H1 (cell line): ENCODE measurements at regions not wholly inside any gene's neighbourhood (a gene's known extent, or its start where the extent isn't known, plus 50 kb on each side); places are given as distances from the start of the nearest gene placed in this dataset.

Experiments
- CTCF ChIA-PET: fragments of 300-600 bp; sonication (Branson Sonifier 250); formaldehyde crosslinking; loops from one replicate; lab custom pipeline; 2021; ENCODE audit not compliant: partially characterized antibody; lab: Charles Lee
- POLR2A ChIA-PET: fragments of 300-600 bp; sonication (Branson Sonifier 250); formaldehyde crosslinking; loops from one replicate; lab custom pipeline; 2021; ENCODE audit warnings: inconsistent platforms; ENCODE audit not compliant: partially characterized antibody; lab: Charles Lee
- DNase-seq, 2 experiments: peaks; one replicate each; pipeline versions ENCODE4 v3.0.0 to v3.0.0-alpha.2; 2010 to 2022; ENCODE audit warnings: low spot score in 2 of 2, low read depth in 1 of 2, mixed read lengths in 1 of 2
- FAIRE-seq: peaks from 2 replicates; lab custom pipeline; 2011; peaks lifted over from hg19 to GRCh38; lab: Jason Lieb, UNC
- H2AFZ ChIP-seq: 2 replicates; pipeline ENCODE4 v1.8.1; 2012; ENCODE audit warnings: low read length, inconsistent platforms
- H2AK5ac ChIP-seq: 2 replicates; pipeline ENCODE4 v1.6.1; 2013; ENCODE audit warnings: low read depth, low read length
- H2BK120ac ChIP-seq: replicated peaks from 2 replicates; pipeline ENCODE3; 2013; ENCODE audit warnings: low read depth, low read length, inconsistent platforms
- H2BK12ac ChIP-seq: 2 replicates; pipeline ENCODE4 v1.6.1; 2013; ENCODE audit warnings: low read depth, low read length
- H2BK15ac ChIP-seq: 2 replicates; pipeline ENCODE4 v1.6.1; 2013; ENCODE audit warnings: low read length
- H2BK20ac ChIP-seq: 2 replicates; pipeline ENCODE4 v1.6.1; 2013; ENCODE audit warnings: low read length
- H2BK5ac ChIP-seq: 2 replicates; pipeline ENCODE4 v1.6.1; 2013; ENCODE audit warnings: low read depth, low read length
- H3K14ac ChIP-seq: 2 replicates; pipeline ENCODE4 v1.6.1; 2013; ENCODE audit warnings: inconsistent platforms; ENCODE audit not compliant: insufficient read length
- H3K18ac ChIP-seq: 2 replicates; pipeline ENCODE4 v1.6.1; 2013; ENCODE audit warnings: low read length; ENCODE audit errors: extremely low read depth
- H3K23ac ChIP-seq: 2 replicates; pipeline ENCODE4 v1.6.1; 2013; ENCODE audit warnings: inconsistent platforms; ENCODE audit not compliant: insufficient read length
- H3K23me2 ChIP-seq: 2 replicates; pipeline ENCODE4 v1.6.1; 2013; ENCODE audit warnings: low read depth, low read length
- H3K27ac ChIP-seq: 2 replicates; pipeline ENCODE4 v1.6.1; 2011; ENCODE audit warnings: low read depth, low read length, inconsistent platforms
- H3K27me3 ChIP-seq, 4 experiments: replicated peaks in 1 of 4; 1 replicate in 1 of 4; 2 replicates in 3 of 4; pipeline versions ENCODE4 v1.6.1 to v1.8.1; 2011 to 2013; ENCODE audit warnings: low read length in 3 of 4, mild to moderate bottlenecking in 3 of 4, inconsistent platforms in 2 of 4, mixed read lengths in 2 of 4, moderate library complexity in 1 of 4; ENCODE audit not compliant: control insufficient read depth in 3 of 4, insufficient read depth in 3 of 4; ENCODE audit errors: extremely low read depth in 1 of 4
- H3K36me3 ChIP-seq, 4 experiments: 2 replicates each; pipeline versions ENCODE4 v1.6.1 to v1.8.1; 2011 to 2013; ENCODE audit warnings: mild to moderate bottlenecking in 4 of 4, low read length in 3 of 4, moderate library complexity in 2 of 4, control low read depth in 1 of 4, inconsistent platforms in 1 of 4; ENCODE audit not compliant: insufficient read depth in 4 of 4, control insufficient read depth in 2 of 4
- H3K4ac ChIP-seq: replicated peaks from 2 replicates; pipeline ENCODE3; 2013; ENCODE audit warnings: low read length, low read depth, mixed read lengths, inconsistent platforms; ENCODE audit not compliant: insufficient read length
- H3K4me1 ChIP-seq, 4 experiments: replicated peaks in 1 of 4; 1 replicate in 1 of 4; 2 replicates in 3 of 4; pipeline versions ENCODE4 v1.6.1 to v1.8.1; 2011 to 2013; ENCODE audit warnings: low read length in 3 of 4, inconsistent platforms in 2 of 4, mixed read lengths in 1 of 4; ENCODE audit not compliant: insufficient read depth in 4 of 4, control insufficient read depth in 3 of 4
- H3K4me2 ChIP-seq, 2 experiments: 2 replicates each; pipeline versions ENCODE4 v1.6.1 to v1.8.1; 2011 to 2013; ENCODE audit warnings: low read depth in 2 of 2, low read length in 2 of 2, control low read depth in 1 of 2, inconsistent platforms in 1 of 2, mild to moderate bottlenecking in 1 of 2; ENCODE audit not compliant: insufficient read depth in 1 of 2
- H3K4me3 ChIP-seq, 4 experiments: fragments of 200-600, 300-600 bp in 1 of 4; sonication (generic), shearing (Covaris generic), sonication (Bioruptor Twin) in 1 of 4; 2 replicates each; pipeline versions ENCODE4 v1.5.1 to v1.8.1; 2011 to 2016; ENCODE audit warnings: low read length in 4 of 4, low read depth in 3 of 4, control low read depth in 2 of 4, inconsistent platforms in 2 of 4, mild to moderate bottlenecking in 2 of 4, mixed read lengths in 1 of 4, moderate library complexity in 1 of 4; ENCODE audit not compliant: insufficient read depth in 2 of 4; ENCODE audit errors: extremely low read depth in 1 of 4
- H3K56ac ChIP-seq: replicated peaks from 2 replicates; pipeline ENCODE3; 2013; ENCODE audit warnings: low read depth, mild to moderate bottlenecking, mixed read lengths, low read length, inconsistent platforms; ENCODE audit not compliant: insufficient read length
- H3K79me1 ChIP-seq: 2 replicates; pipeline ENCODE4 v1.6.1; 2013; ENCODE audit warnings: low read depth, low read length, control low read depth
- H3K79me2 ChIP-seq, 2 experiments: 2 replicates each; pipeline versions ENCODE4 v1.6.1 to v1.8.1; 2012 to 2013; ENCODE audit warnings: low read length in 2 of 2, mild to moderate bottlenecking in 2 of 2, inconsistent platforms in 1 of 2; ENCODE audit not compliant: insufficient read depth in 2 of 2, control insufficient read depth in 1 of 2
- H3K9ac ChIP-seq, 4 experiments: replicated peaks in 1 of 4; 1 replicate in 1 of 4; 2 replicates in 3 of 4; pipeline versions ENCODE4 v1.6.1 to v1.8.1; 2011 to 2013; ENCODE audit warnings: low read depth in 3 of 4, low read length in 3 of 4, control low read depth in 2 of 4, mild to moderate bottlenecking in 2 of 4, moderate library complexity in 2 of 4, inconsistent platforms in 1 of 4; ENCODE audit errors: extremely low read depth in 1 of 4
- H3K9me3 ChIP-seq, 2 experiments: 2 replicates each; pipeline versions ENCODE4 v1.6.1 to v1.8.1; 2012 to 2013; ENCODE audit warnings: mild to moderate bottlenecking in 2 of 2, moderate library complexity in 2 of 2, control low read depth in 1 of 2, inconsistent platforms in 1 of 2, low read depth in 1 of 2, low read length in 1 of 2, mixed read lengths in 1 of 2; ENCODE audit not compliant: insufficient read depth in 2 of 2
- H4K20me1 ChIP-seq, 2 experiments: replicated peaks in 1 of 2; 2 replicates each; pipeline versions ENCODE3 to v1.8.1; 2011 to 2013; ENCODE audit warnings: inconsistent platforms in 2 of 2, low read length in 2 of 2, mild to moderate bottlenecking in 1 of 2; ENCODE audit not compliant: insufficient read depth in 2 of 2, control insufficient read depth in 1 of 2
- H4K5ac ChIP-seq: 2 replicates; pipeline ENCODE4 v1.6.1; 2013; ENCODE audit warnings: low read length, low read depth, mixed read lengths, inconsistent platforms; ENCODE audit not compliant: insufficient read length
- H4K8ac ChIP-seq: 2 replicates; pipeline ENCODE4 v1.8.0; 2013; ENCODE audit warnings: mild to moderate bottlenecking, moderate library complexity, low read length, inconsistent platforms; ENCODE audit not compliant: insufficient read depth; ENCODE audit errors: extremely low read depth
- H4K91ac ChIP-seq: replicated peaks from 2 replicates; pipeline ENCODE3; 2013; ENCODE audit warnings: low read length, mixed read lengths, inconsistent platforms; ENCODE audit not compliant: insufficient read length
- CBX8 ChIP-seq: fragments of 300-800, 300-1000 bp; sonication (generic); IDR thresholded peaks from 2 replicates; pipeline ENCODE4 v1.7.1; 2016; ENCODE audit warnings: low read depth, low read length, borderline replicate concordance
- CEBPB ChIP-seq: IDR thresholded peaks from 2 replicates; pipeline ENCODE4 v1.6.1; 2012; ENCODE audit warnings: low read depth, low read length
- EP300 ChIP-seq, 2 experiments: IDR thresholded peaks; 1 replicate in 1 of 2; 2 replicates in 1 of 2; pipeline ENCODE4 v1.6.1; 2011 to 2012; ENCODE audit warnings: low read depth in 2 of 2, low read length in 2 of 2, mild to moderate bottlenecking in 2 of 2, borderline replicate concordance in 1 of 2, inconsistent platforms in 1 of 2, moderate library complexity in 1 of 2
- HDAC6 ChIP-seq: IDR thresholded peaks from one replicate; pipeline ENCODE4 v1.7.1; 2012; ENCODE audit warnings: low read depth, mild to moderate bottlenecking, inconsistent platforms, low read length, moderate library complexity
- JUND ChIP-seq: IDR thresholded peaks from 2 replicates; pipeline ENCODE4 v1.6.1; 2011; ENCODE audit warnings: mild to moderate bottlenecking, improper control_type of control experiment, low read length
- KDM1A ChIP-seq: fragments of 200-600, 300-600 bp; sonication (generic); IDR thresholded peaks from 2 replicates; pipeline ENCODE4 v1.7.1; 2016; ENCODE audit warnings: mild to moderate bottlenecking, low read length, borderline replicate concordance
- KDM4A ChIP-seq: IDR thresholded peaks from one replicate; pipeline ENCODE4 v1.7.1; 2012; ENCODE audit warnings: low read depth, mild to moderate bottlenecking, moderate library complexity, low read length, inconsistent platforms; ENCODE audit not compliant: severe bottlenecking
- RBBP5 ChIP-seq: IDR thresholded peaks from 2 replicates; pipeline ENCODE4 v1.7.1; 2012; ENCODE audit warnings: low read depth, mild to moderate bottlenecking, inconsistent platforms, low read length, moderate library complexity, borderline replicate concordance
- RFX5 ChIP-seq: IDR thresholded peaks from 2 replicates; pipeline ENCODE4 v1.6.1; 2011; ENCODE audit warnings: low read depth, low read length, improper control_type of control experiment, borderline replicate concordance
- SIRT6 ChIP-seq: IDR thresholded peaks from one replicate; pipeline ENCODE4 v1.7.1; 2012; ENCODE audit warnings: low read length, inconsistent platforms
- SP2 ChIP-seq: IDR thresholded peaks from 2 replicates; pipeline ENCODE4 v1.6.1; 2012; ENCODE audit warnings: mild to moderate bottlenecking, low read length, inconsistent platforms
- TAF1 ChIP-seq: IDR thresholded peaks from 2 replicates; pipeline ENCODE4 v1.6.1; 2011; ENCODE audit warnings: mild to moderate bottlenecking, low read depth, low read length
- TAF7 ChIP-seq: optimal IDR thresholded peaks from 2 replicates; pipeline ENCODE3; 2011; ENCODE audit warnings: low read depth, mild to moderate bottlenecking, inconsistent platforms, low read length, moderate library complexity, borderline replicate concordance
- TBP ChIP-seq: IDR thresholded peaks from 2 replicates; pipeline ENCODE4 v1.6.1; 2011; ENCODE audit warnings: low read depth, low read length, improper control_type of control experiment
- ZNF274 ChIP-seq: IDR thresholded peaks from 2 replicates; pipeline ENCODE4 v1.7.0; 2012; ENCODE audit warnings: low read length, borderline replicate concordance; ENCODE audit errors: extremely low read depth
- WGBS, 2 experiments: shearing (Covaris generic) in 1 of 2; methylation state at CpG; one replicate each; pipeline versions ENCODE4 v1.1.6 to v1.1.7; 2013 to 2015; ENCODE audit warnings: low lambda C conversion rate in 2 of 2, mixed read lengths in 2 of 2, inconsistent platforms in 1 of 2, low coverage in 1 of 2, missing lambda C conversion rate in 1 of 2; ENCODE audit not compliant: insufficient replicate concordance in 2 of 2, insufficient coverage in 1 of 2, insufficient read length in 1 of 2; ENCODE audit errors: extremely low coverage in 1 of 2, missing lambda C conversion rate in 1 of 2; 5-methylcytosine and 5-hydroxymethylcytosine counted together
- TF ChIP-seq, protein P1 (sequence below): IDR thresholded peaks from 2 replicates; pipeline ENCODE4 v1.6.1; 2012; ENCODE audit warnings: inconsistent platforms

DNA sequence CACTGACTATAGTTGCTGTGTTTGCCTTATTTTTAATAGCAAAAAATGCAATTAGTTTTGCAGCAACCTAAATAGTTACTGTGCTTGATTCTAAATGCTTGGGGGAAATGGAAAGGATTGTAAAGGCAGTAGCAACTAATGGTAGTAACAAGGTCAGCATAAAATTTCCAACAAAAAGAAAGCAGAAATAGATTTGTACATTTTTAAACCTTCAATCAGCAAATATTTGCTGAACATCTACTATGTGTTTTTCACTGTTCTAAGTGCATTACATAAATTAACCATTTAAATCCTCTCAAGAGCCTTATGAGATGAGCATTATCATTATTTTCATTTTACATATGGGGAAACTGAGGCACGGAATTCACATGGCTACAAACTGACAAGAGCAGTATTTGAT is 308.0 kb upstream of the UBE2E3 start:
- no peaks in the 10 kb centered on the region for H3K9me3 ChIP-seq
- POLR2A ChIA-PET = no interaction called here
- H3K23ac ChIP-seq = no peak overlapping the region
- no peak overlapping the region for H3K4me3 ChIP-seq
- H3K23me2 ChIP-seq = no peaks in the 10 kb centered on the region
- no peak overlapping the region for H2AFZ ChIP-seq
- H2BK12ac ChIP-seq = no peak overlapping the region
- H3K4me2 ChIP-seq = no peak overlapping the region
- no peaks in the 10 kb centered on the region for H3K36me3 ChIP-seq
- H3K27ac ChIP-seq = no peak overlapping the region
- no peak overlapping the region for H3K56ac ChIP-seq
- H2BK15ac ChIP-seq = no peak overlapping the region
- H3K79me2 ChIP-seq = no peaks in the 10 kb centered on the region
- H3K27me3 ChIP-seq = no peaks in the 10 kb centered on the region
- no peak overlapping the region for H4K5ac ChIP-seq
- no peak overlapping the region for H2AK5ac ChIP-seq
- no peak overlapping the region for H4K91ac ChIP-seq
- H2BK5ac ChIP-seq = no peak overlapping the region
- H2BK20ac ChIP-seq = no peak overlapping the region
- CTCF ChIA-PET = interaction anchor here (1.7 kb wide), 1 partner anchor 17 kb away, joined by 5 read pairs; no protein-coding TSS in a partner anchor
- DNase-seq (no peak), FAIRE-seq (no peak)
- no peak overlapping the region for H3K4ac ChIP-seq
- no peak overlapping the region for H3K18ac ChIP-seq
- 100% methylated on average over 1 of the region's 1 CpG; no CpG with 5 or more reads in 1 of the 2 experiments for WGBS, 2 experiments
- H3K4me1 ChIP-seq = no peaks in the 10 kb centered on the region; a peak in 1 of 7 replicates
- no peak overlapping the region for H4K8ac ChIP-seq
- H2BK120ac ChIP-seq = no peak overlapping the region
- no peaks in the 10 kb centered on the region for H4K20me1 ChIP-seq
- H3K9ac ChIP-seq = no peak overlapping the region
- H3K79me1 ChIP-seq = no peaks in the 10 kb centered on the region
- H3K14ac ChIP-seq = no peak overlapping the region
- TF ChIP-seq, protein P1, sequence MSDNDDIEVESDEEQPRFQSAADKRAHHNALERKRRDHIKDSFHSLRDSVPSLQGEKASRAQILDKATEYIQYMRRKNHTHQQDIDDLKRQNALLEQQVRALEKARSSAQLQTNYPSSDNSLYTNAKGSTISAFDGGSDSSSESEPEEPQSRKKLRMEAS = no peak
- no peak for TF ChIP-seq TBP
- no peak for TF ChIP-seq RFX5
- TF ChIP-seq TAF7 = no peak
- TF ChIP-seq SIRT6 = no peak
- no peak for TF ChIP-seq KDM4A
- no peak for TF ChIP-seq RBBP5
- TF ChIP-seq TAF1 = no peak
- no peak for TF ChIP-seq CEBPB
- TF ChIP-seq ZNF274 = no peak
- no peak for TF ChIP-seq HDAC6
- TF ChIP-seq KDM1A = no peak
- no peak for TF ChIP-seq SP2
- TF ChIP-seq EP300 (IDR thresholded peaks at IDR 0.05; ENCODE audit: borderline replicate concordance in 1 of 2, low read depth in 2 of 2, low read length in 2 of 2) = no peak
- no peak for TF ChIP-seq JUND
- TF ChIP-seq CBX8 = no peak
